PC-3 (cell line): ENCODE measurements at regions not wholly inside any gene's neighbourhood (a gene's known extent, or its start where the extent isn't known, plus 50 kb on each side); places are given as distances from the start of the nearest gene placed in this dataset.

Experiments
- EZH2 ChIP-seq: fragments of 300-600 bp; sonication (generic); IDR thresholded peaks from one replicate; pipeline ENCODE4 v1.6.1; 2017; ENCODE audit warnings: antibody characterized with exemption, mild to moderate bottlenecking, low read length; ENCODE audit not compliant: unreplicated experiment
- EZH2phosphoT487 ChIP-seq: fragments of 300-600 bp; sonication (generic); IDR thresholded peaks from 2 replicates; pipeline ENCODE4 v1.6.1; 2018; ENCODE audit warnings: mild to moderate bottlenecking, antibody characterized with exemption, low read length, borderline replicate concordance
- TF ChIP-seq, protein P1 (sequence below): fragments of 300-600 bp; sonication (generic); conservative IDR thresholded peaks from 2 replicates; pipeline ENCODE4 v1.5.1; 2017; ENCODE audit warnings: antibody characterized with exemption, low read depth, mild to moderate bottlenecking, low read length

DNA sequence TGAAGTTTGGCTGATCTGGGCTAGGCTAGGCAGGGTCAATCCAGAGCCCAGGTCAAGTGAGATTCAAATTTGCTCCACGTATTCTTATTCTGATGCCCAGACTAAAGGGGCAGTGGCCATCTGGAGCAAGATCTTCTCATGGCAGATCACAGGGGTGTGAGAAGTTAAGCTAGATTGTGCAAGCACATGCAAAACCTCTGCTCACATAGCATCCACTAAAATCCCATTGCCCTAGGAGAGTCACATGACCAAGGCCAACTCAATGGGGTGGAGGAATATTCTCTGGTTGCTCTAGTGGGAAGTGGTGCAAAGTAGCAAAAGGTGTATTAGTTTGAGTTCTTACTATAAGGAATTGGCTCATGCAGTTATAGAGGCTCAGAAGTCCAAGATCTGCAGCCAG is 318.4 kb upstream of the ASIC2 start:
- TF ChIP-seq, protein P1, sequence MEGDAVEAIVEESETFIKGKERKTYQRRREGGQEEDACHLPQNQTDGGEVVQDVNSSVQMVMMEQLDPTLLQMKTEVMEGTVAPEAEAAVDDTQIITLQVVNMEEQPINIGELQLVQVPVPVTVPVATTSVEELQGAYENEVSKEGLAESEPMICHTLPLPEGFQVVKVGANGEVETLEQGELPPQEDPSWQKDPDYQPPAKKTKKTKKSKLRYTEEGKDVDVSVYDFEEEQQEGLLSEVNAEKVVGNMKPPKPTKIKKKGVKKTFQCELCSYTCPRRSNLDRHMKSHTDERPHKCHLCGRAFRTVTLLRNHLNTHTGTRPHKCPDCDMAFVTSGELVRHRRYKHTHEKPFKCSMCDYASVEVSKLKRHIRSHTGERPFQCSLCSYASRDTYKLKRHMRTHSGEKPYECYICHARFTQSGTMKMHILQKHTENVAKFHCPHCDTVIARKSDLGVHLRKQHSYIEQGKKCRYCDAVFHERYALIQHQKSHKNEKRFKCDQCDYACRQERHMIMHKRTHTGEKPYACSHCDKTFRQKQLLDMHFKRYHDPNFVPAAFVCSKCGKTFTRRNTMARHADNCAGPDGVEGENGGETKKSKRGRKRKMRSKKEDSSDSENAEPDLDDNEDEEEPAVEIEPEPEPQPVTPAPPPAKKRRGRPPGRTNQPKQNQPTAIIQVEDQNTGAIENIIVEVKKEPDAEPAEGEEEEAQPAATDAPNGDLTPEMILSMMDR: no peak
- no peak for TF ChIP-seq EZH2
- TF ChIP-seq EZH2phosphoT487: no peak
